ENCODE measurements at regions not wholly inside any gene's neighbourhood (a gene's known extent, or its start where the extent isn't known, plus 50 kb on each side); places are given as distances from the start of the nearest gene placed in this dataset.

DNA sequence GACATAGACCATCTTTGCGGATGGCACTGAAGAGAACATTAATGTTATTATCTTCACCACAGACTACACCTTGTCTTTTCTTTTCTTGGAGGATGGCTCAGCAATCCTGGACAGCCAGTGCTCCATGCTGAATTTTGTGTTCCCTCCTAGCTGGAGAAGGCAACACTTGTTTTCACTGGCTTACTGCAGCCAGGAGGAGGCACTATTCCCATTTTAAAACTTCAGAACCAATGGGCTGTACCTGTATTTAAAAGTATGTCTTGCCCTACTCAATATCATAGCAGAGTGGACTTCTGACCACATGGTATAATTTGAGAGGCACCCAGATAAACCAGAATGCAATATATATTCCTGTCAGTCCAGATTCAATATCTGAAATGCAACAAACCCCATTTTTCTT, 53.3 kb upstream of the POGK start:
- ATAC-seq = peak; percentile 53
- no peaks in the 10 kb centered on the region for H3K4me1 ChIP-seq
- intact Hi-C loops (cut with DNase I) = no loop called here
- TF ChIP-seq, protein P1, sequence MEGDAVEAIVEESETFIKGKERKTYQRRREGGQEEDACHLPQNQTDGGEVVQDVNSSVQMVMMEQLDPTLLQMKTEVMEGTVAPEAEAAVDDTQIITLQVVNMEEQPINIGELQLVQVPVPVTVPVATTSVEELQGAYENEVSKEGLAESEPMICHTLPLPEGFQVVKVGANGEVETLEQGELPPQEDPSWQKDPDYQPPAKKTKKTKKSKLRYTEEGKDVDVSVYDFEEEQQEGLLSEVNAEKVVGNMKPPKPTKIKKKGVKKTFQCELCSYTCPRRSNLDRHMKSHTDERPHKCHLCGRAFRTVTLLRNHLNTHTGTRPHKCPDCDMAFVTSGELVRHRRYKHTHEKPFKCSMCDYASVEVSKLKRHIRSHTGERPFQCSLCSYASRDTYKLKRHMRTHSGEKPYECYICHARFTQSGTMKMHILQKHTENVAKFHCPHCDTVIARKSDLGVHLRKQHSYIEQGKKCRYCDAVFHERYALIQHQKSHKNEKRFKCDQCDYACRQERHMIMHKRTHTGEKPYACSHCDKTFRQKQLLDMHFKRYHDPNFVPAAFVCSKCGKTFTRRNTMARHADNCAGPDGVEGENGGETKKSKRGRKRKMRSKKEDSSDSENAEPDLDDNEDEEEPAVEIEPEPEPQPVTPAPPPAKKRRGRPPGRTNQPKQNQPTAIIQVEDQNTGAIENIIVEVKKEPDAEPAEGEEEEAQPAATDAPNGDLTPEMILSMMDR (IDR thresholded peaks at IDR 0.05) = no peak
- peaks cover 0 to 2% of the 10 kb centered on the region in 2 donors for H3K9me3 ChIP-seq
- H3K27me3 ChIP-seq = no peaks in the 10 kb centered on the region
- H3K4me3 ChIP-seq = no peak overlapping the region
- H3K27ac ChIP-seq = no peak overlapping the region
- H3K36me3 ChIP-seq = no peaks in the 10 kb centered on the region
- DNase-seq = no peak

DNA sequence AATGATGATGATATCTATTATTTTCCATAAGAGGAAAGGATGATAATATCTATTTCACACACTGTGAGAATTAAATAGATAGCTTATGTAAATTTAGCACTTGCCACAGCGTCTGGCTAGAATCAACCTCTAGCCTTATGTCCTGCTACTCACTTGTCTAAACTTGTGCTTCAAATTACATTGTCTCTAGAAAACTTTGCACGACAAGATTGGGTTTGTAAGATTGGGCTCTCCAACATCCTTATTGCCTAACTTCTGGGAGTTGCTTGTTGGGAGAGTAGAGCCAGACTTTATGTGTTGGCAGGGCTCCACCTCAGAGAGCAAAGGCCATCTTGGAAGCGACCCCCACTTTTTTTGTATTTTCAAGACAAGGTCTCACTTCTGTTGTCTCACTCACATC, 50.0 kb upstream of the POGK start:
- H3K4me1 ChIP-seq = no peaks in the 10 kb centered on the region
- no peak overlapping the region for H3K4me3 ChIP-seq
- H3K9me3 ChIP-seq = peaks cover 0 to 2% of the 10 kb centered on the region in 2 donors
- TF ChIP-seq, protein P1 (IDR thresholded peaks at IDR 0.05) = no peak
- no peaks in the 10 kb centered on the region for H3K27me3 ChIP-seq
- H3K36me3 ChIP-seq = no peaks in the 10 kb centered on the region
- intact Hi-C loops (cut with DNase I) = no loop called here
- DNase-seq = no peak
- no peak for ATAC-seq
- no peak overlapping the region for H3K27ac ChIP-seq
